HPDE6-E6E7 (cell line): ENCODE measurements at regions not wholly inside any gene's neighbourhood (a gene's known extent, or its start where the extent isn't known, plus 50 kb on each side); places are given as distances from the start of the nearest gene placed in this dataset.
"Not testable (repeated sequence)": the region's sequence is repeated elsewhere in the genome, so short reads cannot be mapped to it uniquely, and the experiment has no call there.

ENCODE experiments used
- DNase-seq: peaks from one replicate; pipeline ENCODE4 v3.0.0; 2011; ENCODE audit warnings: missing footprints; ENCODE audit errors: extremely low spot score

DNA sequence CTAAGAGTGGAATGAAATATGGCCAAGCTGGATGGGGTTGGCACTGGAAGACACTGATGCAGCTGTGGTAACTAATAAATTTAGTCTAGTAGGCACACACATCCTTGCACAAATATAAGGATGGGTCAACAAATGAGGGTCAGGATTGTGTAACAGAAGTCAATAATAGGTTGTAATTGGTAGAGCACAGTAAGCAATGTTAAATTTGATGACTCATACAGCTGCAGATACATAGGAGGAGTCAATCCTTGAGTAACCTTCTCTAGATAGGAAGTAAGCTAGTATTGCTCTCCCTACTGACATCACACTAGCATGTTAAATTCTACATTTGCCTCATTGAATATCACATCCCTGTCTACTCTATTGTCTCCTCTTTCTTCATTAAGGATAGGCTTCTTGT, 332.1 kb downstream of the PTPRC start:
- no peak for DNase-seq

DNA sequence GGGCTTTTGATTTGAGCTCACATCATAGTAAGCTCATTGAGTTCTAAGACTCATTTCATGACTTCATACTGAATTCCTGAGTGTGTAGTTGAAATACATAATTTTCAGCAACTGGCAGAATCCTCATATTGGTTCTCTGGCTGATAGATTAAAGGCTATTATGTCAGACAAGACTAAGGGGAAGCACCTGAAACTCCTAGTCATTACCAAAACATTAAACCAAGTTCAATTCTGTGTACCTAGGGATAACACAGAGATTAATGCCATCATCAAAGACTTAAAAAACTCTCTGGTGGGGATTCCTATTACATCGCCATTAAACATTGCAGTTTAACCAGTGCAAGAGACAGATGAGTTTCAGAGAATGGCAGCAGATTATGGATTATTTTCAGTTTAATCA, 339.1 kb downstream of the PTPRC start:
- DNase-seq = no peak

DNA sequence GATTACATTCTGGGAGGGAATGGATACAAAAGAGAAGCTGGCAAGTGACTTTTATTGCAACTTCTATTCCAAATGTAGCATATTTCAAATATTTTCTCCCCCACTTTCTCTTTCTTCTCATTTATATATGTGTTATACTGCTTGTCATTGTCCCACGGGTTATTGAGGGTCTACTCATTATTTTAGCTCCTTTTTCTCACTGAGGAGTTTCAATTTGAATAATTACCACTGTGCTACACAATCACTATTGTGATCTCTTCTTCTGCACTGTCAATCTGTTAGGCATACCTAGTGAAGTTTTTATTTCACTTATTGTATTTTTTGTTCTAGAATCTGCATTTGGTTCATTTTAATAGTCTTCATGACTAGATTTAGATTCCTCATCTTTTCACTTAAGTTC, 339.7 kb downstream of the PTPRC start:
- DNase-seq = no peak

DNA sequence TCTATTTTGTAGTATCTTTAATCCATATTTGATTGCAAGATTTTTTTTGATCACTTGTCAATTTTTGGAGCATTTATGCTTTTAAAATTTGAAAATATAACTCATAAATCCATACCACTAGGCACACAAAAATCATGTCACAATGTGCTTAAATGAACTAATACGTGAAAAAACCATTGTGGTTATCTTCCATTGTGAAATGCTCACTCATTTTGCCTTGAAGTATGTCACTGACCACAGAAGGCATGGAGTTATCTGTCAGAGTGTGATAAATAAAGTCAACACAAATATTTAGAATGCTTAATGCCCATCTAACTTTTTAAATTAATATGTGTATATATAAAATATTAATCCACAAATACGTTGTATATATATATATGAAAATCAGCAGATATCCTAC, 347.2 kb downstream of the PTPRC start:
- no peak for DNase-seq

DNA sequence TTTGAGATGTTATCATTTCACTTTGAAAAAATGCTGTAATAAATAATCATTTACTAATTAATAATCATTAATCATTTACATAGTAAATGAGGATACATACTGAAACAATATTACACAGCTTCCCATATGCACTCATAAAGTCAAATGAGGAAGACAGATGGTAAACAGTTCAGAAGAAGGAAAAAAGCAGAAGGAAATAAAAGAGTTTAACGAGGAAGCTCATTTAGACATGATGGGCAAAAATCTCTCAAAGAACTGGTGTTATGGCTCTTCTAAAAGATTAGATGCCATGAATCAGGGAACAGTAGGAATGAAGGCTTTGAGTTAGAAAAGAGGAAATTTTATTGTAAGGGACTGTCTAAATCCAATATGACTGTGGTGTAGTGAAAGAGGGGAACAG, 347.6 kb downstream of the PTPRC start:
- no peak for DNase-seq

DNA sequence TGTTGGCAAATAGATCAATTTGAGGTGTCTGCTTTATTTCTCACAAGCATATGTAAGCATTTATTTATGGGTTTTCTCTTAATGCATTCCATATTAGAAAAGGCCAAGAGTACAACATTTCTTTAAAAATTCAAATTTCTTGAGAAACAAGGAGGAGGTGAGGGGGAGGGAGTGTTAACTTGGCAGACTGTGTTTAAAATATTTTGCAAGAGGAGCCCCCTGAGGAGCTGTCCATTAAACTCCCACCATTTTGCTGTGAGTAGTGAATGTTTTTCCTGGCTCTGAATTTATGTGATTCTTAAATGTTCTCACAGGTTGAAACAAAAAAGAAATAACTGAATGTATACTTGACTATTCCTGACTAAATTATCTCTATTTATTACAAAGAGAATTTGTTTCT, 363.8 kb downstream of the PTPRC start:
- DNase-seq = no peak

DNA sequence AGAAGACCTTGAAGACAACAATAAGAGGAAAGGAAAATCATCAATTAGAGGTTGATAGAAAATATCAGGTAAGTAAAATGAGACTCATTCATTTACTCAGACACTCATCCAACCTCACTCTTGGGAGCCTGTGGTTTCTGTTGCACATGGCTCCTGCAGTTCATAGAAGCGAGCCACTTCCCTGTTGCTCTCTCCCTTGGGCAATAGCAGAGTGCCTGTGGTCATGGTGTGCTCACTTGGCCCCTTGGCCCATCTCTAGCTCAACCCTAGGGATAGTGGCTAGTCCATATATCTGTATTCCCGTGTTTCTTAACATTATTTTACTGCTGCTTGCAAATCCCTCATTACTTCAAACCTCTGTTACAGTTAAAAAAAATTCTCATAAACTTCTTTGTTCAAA, 368.6 kb downstream of the PTPRC start:
- DNase-seq = no peak

DNA sequence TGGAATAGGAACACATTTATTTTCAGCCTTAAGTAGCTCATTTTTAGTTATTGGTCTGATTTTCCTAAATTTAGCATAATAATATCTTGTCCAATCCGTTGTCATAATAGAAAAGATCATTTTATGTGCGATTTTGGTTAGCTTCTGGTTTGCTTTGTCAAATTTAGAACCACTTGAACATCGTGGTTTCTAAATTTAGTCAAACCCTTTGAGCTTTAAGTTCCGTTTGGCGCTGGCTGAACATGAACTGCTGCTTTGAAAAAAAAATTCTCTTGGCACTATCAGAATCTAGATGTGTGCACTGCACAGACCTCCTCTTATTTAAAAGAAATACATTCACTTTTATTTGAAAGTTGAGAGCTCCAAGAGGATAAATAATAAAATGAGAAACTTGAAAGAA, 370.6 kb downstream of the PTPRC start:
- no peak for DNase-seq

DNA sequence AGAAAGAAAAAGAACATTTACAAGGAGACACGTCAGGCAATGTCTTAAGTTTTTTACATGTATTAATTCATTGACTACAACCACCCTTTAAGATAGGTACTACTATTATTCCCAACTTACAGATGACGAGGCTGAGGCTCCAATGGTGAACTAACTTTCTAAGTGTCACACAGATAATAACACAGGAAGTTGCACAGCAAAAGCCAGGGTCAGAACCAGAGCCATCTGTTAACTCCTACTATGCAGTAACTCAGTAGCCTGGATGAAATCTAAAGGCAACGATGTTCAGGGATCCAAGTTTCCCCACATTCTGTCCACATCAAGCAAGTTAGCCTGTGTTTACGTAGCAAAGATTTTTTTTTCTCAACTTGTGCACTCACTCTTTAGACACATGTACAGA, 371.7 kb downstream of the PTPRC start:
- DNase-seq = no peak

DNA sequence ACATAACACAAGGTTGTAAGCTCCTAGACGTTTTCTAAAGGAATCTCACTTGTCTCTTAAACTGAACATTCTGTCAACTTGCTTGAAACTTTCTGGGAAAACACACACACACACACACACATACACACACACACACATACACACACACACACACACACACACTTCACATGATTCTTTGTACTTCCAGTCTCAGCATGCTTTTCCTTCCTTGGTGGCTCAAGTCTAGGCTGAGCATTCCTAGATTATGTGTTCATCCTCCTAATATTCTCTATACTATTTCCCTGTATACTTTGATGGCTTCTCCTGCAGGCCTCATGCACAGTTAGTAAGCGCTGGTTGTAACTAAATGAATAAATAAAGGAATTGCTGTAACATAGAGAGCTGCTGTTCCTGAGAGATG, 372.1 kb downstream of the PTPRC start:
- peak; percentile 10 for DNase-seq

DNA sequence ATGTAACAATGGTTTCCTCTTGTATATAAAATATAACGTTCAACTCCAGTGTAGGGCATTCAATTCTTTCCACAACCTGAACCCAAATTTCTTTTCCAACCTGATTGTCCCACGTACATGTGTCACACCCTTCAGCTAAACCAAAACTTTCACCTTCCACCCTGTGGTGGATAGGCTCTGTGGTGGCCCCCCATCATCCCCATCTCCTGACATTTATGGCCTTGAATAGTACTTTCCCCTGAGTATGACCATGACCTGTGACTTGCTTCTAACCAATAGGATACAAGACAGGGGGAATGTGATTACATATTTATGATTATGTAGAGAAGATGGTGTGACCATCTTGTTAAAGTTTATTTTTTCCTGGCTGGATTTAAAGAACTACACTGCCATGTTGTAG, 377.0 kb downstream of the PTPRC start:
- DNase-seq = no peak

DNA sequence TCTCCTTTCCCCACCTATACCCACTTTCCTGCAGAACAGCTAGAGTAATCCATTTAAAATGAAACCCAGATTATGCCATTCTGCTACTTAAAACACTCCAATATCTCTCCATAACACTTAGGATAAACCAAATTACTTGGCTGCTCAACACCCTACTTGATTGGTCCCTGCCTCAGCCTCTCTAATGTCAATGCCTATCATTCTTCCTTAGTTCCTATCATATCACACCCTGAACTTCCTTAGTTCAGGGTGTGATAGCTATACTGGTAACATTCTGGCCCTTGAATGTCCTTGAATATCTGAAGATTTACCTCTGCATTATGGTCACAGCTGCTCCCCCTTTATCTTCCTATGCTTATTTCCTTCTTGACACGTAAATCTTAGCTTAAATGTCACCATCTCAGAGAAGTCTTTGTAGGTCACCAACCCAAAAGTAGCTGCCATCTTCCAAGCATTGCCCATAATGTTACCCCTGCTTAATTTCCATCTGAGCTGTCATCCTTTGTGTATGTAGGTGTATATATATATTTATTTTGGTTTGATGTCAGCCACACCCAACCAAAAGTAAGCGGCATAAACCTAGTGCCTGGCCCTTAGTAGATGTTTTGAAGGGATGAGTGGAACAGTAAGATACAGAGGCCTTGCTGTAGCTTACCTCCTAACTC, 379.8 kb downstream of the PTPRC start:
- no peak for DNase-seq

DNA sequence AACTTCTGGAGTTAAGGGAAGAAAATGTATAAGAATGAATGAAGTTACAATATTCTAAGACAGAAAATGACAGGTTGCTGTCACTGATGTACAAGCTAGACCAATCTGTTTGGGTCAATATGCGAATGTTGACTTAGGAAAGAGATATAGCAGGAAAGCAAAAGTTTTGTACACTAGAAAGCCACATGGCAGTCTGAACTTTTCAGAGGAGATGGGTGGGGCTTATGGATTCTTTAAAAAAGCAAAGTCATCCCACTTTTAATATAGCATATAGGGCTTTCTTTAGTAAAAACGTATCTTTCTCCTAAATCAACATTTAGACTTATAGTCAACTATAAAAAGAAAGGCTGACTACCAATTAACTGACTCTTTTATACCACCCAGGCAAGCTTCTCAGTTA, 381.2 kb downstream of the PTPRC start:
- DNase-seq = no peak

DNA sequence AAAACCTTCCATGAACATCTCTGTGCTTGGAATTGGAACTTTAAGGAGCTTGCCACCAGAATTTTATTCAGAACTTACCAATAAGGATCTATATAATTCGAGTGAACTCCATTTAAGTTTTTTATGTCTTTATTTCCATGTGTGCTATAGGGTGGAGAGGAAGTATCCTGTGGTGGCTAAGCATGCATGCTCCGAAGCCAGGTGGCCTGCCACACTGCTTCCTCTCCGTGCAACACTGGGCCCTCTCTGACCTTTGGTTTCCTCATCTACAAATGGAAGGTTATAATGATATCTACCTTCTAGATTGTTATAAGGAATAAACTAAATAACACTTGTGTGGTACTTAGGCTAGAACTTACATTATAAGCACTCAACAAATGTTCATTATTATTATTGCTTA, 382.1 kb downstream of the PTPRC start:
- no peak for DNase-seq

DNA sequence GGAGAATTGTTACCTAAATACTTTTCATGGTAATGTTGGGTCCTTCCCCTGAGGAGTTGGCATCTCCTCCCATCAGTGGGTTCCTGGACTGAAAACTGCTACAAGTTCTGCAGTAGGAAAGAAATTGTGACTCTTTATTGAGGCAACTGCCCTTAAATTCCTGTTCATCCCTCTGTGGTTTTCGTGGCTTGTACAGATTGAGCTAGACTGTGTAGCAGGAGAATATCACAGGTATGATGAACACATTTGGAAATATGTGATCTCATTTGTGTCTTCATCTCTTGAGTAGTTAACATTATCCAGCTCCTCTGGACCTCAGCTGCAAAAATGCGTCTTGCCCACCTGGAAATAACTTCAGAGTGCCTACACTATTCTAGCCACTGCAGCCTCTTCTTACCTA, 390.6 kb downstream of the PTPRC start:
- DNase-seq = no peak

DNA sequence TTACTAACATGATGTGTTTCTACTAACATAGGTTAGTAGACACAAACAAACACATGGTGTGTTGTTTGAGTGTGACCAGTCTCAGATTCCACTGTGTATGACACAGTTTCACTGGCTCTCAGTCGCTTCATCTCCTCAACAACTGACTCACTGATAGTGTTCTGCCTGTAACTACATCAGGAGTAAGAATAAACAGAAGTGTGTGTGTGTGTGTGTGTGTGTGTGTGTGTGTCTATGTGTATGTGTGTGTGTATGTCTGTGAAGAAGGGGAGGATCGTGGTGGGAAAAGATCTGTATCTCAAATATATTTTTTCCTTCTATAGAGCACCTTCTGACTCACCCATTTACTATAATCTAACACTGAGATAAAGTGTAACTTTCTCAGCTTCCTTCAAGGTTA, 391.0 kb downstream of the PTPRC start:
- DNase-seq = no peak

DNA sequence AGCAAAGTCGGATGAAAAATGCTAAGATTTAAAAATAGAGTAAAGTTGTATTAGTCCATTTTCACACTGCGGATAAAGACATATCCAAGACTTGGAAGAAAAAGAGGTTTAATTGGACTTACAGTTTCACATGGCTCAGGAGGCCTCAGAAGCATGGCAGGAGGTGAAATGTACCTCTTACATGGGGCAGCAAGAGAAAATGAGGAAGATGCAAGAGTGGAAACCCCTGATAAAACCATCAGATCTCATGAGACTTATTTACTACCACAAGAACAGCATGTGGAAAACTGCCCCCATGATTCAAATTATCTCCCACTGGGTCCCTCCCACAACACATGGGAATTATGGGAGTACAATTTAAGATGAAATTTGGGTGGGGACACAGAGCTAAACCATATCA, 391.7 kb downstream of the PTPRC start:
- not testable (repeated sequence) for DNase-seq

DNA sequence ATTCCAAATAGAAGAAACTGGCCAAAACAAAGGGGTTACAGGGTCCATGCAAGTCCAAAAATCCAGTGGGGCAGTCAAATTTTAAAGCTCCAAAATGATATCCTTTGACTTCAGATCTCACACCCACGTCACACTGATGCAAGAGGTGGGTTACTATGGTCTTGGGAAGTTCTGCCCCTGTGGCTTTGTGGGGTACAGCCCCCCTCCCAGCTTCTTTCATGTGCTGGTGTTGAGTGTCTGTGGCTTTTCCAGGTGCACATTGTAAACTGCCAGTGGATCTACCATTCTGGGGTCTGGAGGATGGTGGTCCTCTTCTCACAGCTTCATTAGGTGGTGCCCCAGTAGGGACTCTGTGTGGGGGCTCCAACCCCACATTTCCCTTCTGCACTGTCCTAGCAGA, 392.3 kb downstream of the PTPRC start:
- not testable (repeated sequence) for DNase-seq

DNA sequence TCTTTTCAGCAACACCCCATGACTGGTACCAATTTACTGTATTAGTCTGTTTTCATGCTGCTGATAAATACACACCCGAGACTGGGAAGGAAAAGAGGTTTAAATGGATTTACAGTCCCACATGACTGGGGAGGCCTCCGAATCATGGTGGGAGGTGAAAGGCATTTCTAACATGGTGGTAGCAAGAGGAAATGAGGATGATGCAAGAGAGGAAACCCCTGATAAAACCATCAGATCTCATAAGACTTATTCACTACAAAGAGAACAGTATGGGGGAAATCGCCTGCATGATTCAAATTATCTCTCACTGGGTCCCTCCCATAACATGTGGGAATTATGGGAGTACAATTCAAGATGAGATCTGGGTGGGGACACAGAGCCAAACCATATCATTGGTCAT, 393.6 kb downstream of the PTPRC start:
- DNase-seq = not testable (repeated sequence)

DNA sequence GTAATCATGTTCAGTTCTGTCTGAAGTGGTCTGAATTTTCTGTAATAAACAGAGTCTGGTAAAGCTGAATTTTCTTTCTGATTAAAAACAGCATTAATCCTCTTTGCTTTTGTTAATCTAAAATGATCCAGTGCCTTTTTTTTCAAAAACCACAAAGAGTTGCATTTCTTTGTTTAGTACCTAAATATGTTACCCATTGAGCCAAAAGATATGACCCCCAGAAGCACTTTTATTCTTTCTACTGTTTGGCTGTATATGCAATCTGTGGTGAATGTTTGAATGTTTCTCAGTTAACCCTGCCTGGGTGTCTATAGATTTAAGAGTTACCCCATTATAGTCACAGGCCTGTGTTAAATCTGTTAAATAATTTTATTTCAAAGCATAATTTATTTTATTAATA, 394.8 kb downstream of the PTPRC start:
- no peak for DNase-seq

DNA sequence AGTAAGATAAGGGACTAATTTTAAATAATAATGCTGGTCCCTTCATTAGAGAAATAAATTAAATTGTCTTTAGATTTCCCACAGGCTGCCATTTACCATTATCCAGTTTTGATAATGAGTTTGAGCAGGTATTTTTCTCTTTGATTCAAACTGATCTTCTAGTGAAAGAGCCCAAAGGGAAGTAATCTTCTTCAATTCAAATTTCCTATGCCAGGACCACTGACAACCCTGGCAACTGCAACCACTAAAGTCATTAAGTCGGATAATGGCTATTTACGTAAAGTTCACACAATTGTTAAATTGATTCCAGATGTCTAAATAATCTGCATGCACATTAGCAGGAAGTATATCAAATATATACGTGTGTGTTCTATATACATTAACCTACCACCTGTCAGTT, 399.3 kb downstream of the PTPRC start:
- no peak for DNase-seq

DNA sequence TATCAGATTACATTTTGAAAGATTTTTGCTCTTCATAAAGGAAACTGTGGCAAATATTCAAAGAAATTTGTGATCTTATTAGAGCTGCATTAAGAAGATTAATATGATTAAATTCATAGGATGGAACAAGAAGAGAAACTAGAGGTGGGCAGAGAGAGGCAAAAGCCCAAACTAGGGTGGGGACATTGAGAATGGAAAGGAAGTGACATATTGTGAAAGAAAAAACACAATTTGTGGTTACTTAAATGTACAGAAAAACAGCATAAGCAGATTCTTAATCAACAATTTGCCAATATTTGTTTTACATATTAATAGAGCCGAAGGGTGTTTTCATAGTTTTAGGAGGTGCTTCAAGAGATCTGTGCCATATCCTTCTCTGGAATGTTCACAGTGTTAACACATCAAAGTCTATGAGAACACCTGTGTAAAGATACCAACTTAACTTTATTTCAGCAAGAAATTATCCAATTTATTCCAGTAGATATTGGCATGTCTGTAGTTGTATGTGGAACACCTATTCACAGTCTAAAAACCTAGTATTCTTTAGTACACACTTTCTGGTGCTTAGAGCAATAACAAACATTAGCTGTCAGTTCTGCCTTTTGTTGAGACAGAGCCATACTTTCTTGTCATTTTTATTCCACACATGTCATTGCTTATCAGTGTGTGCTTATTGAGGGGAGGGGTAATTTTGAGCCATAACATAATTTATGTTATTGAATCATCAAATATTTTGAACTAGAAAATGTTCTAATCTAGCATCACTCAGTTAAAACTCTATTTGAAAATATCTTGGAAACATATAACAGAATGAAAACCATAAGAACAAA, 401.5 kb downstream of the PTPRC start:
- DNase-seq = no peak

DNA sequence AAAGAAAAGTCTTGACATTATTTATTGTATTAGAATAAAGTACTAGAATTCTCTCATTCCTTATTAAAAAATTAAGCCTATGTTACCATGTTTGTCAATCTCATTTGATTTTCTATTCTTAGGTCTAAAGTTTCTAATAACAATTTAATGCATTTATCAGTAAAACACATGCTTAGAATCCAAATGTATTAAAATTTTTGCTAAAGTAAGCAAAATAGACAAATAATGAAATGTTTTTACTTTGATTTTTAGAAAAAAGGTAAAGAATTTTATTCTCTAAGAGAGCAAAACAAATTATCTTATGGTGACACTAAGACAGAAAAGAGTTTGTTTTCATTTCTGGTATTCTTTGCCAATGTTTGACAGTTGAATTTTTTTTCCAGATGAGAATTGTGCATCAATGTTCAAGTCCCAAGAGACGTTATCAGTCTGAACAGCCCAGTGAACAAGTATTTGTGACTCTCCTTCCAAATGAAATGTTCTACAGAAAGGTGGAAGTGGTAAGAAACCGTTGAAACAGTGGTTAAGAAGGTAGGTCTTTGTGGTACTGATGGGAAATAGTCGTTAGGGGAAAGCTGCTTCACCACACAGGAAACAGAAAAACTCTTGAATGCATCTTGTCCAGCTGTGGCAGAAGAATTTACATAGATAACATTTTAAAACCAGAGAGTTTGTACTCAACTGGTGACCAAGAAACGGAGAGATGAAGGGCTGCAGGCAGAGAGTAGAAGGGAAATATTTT, 402.5 kb downstream of the PTPRC start:
- DNase-seq = no peak
